GM18508 (cell line): ENCODE measurements at regions not wholly inside any gene's neighbourhood (a gene's known extent, or its start where the extent isn't known, plus 50 kb on each side); places are given as distances from the start of the nearest gene placed in this dataset.
"Not testable (repeated sequence)": the region's sequence is repeated elsewhere in the genome, so short reads cannot be mapped to it uniquely, and the experiment has no call there.

Experiments used
- ATAC-seq: cut with Tn5 transposase; IDR thresholded peaks from one replicate; pipeline ENCODE4 v1.9.1; 2021; ENCODE audit warnings: moderate number of reproducible peaks; ENCODE audit not compliant: insufficient read depth, unreplicated experiment

DNA sequence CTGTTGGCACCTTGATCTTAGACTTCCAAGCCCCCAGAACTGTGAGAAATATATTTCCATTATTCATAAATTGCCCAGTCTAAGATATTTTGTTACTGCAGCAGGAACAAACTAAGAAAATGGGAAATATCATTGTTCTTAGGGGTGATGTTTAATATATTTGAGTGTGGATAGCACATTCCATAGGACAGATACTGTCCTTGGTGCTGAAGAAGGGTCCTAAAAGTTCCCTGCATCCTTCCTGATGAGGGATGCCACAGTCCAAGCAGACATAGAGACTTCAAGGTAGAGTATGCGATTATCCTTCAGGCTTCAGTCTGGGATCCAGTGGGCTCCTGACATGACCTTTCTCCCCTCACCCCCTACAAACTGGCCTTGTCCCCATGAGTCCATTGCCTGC is 689.0 kb downstream of the TDRD15 start:
- no peak for ATAC-seq

GRCh38 chr2:21814588-21815149 is 690.9 kb downstream of the TDRD15 start:
- ATAC-seq: no peak

- no peak for ATAC-seq
These were observed 694.5 kb downstream of the TDRD15 start for GRCh38 chr2:21818212-21818795.

- ATAC-seq: no peak
These were observed 695.7 kb downstream of the TDRD15 start for GRCh38 chr2:21819454-21819853.

DNA sequence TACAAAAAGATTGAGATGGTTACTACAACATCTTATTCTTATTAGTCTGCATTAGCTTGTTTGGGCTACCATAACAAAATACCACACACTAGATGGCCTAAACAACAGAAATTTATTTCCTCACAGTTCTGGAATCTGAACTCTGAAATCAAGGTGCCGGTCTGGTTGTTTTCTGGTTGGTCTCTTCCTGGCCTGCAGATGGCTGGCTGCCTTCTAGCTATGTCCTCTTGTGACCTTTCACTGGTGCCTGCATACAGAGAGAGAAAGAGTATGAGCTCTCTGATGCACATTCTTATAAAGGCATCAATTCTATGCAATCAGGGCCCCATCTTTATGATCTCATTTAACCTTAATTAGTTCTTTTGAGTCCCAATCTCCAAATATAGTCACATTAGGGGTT is 696.5 kb downstream of the TDRD15 start:
- no peak for ATAC-seq

DNA sequence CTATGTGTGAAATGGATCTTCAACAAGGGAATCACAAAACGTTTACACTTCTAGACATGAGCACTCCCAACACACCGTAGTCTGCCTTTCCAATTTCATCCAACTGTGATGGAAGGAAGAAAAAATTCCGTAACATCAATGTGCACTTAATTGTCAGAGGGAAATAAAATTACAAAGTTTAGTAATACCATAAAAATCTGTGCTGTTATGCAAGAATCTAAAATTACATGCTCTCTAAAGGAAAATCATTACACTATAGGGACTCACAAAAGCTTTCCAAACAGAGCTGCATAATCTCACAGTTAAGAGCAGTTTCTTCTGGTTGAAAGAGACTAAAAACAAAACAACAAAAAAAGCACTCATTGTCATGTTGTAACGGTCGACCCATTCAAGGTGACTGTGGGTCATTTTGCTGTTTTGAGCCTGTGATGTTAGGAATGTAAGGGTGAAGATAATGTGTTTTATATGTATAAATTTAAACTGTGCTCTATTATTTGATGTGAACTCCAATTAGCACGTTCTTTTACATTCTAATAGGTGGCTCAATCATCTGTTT is 698.0 kb downstream of the TDRD15 start:
- no peak for ATAC-seq

DNA sequence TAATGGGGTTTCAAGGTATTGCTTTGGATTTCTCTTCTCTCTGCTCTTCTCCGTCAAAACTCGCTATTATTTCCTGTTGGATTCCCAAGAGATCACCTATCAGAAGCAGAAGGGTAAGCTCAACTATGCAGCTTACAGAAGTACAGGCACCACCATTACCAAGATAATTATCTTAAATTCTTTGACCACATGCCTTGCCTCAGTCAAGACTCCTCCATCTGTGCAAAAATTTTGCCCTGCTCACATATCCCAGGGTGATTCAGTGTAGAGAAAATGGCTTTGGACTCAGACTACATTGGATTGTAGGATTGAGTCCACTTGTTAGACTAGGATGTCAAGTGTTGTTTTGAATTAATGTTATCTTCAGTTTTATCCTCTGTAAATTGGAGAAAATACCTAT is 698.7 kb downstream of the TDRD15 start:
- no peak for ATAC-seq

DNA sequence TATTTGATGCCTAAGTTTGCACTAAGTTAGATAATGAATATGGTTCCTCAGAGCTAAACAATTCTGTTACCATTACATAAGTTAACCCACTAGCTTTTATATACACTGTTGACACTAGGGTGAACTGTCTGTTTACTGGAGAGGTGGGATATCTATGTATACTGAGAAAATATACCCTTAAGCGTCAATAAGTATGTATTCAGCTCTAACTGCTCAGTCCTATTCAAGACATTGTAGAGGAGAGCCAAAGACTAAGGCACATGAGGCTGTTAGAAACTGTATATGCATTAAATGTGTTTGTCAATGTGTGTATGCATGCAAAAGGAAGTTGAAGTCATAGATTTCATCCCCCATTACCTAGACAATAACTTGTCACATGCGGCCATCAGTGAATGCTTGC is 710.0 kb downstream of the TDRD15 start:
- no peak for ATAC-seq

DNA sequence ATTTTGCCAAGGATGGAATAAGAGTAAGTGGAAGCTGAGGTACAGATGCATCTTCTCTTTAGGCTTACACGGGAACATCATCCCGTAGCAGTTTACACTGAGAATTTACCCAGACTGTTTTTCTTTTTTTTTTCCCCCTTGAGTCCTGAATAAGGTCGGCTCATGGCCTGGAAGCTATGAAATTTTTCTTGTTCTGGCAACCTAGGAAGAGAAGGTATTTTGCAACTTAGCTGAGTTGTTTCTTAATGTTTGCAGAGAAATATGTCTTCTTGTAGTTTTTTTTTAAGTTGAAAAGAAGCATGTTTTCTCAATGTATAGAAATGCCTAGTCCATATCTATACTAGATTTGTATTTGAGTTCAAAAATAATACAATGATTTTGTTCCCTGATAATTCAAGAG is 712.5 kb downstream of the TDRD15 start:
- no peak for ATAC-seq

DNA sequence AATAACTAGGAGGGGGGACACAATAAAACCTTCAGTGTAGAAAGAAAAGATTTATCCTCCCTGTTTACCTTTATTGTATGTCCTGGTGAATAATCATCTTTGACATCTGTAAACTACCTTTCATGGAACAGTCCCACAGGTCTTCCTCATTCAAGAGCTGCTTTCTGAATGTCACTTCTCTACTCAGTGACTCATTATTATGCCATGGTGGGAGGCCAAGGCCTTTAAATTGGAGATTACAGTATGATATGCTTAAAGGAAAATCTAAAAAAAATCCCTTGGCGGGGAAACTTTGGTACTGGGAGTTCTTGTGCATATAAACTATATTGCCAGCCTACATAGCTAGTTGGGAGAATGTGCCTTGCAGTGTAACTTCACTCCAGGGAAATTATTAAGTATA is 713.0 kb downstream of the TDRD15 start:
- no peak for ATAC-seq

DNA sequence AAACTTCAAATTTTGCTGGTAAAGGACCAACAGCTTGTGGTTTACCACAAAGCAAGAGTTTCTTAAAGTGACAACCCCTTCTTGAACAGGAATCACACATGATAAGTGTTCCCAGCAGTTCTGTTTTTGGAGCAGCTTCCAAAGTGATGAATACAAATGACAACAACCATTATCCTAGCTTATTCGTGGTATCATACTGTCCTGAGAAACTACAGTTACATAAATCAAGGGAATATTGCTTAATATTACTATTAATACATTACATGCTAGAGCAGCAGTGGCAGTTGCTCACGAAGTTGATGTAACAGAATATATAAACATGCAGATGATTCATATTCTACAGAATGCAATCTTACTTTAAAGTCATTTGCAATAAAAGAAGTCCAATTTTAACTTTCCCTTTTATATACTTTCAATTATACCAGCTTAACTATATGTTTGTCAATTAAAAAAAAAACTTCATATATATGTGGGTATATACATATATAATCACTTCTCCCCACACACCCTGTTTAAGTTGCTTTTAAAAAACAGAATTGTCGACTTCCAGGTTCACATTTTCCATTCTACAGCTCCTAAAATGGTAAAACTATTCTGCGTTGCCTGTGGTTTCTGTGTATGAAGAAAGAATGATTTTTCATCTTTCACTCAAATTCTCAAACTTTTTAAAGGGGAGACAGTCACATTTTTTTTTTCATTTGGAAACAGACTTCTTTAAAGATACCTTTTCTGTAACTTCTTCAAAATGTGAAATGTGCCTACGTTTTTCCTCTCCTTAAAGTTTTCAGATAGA is 713.6 kb downstream of the TDRD15 start:
- ATAC-seq: no peak

DNA sequence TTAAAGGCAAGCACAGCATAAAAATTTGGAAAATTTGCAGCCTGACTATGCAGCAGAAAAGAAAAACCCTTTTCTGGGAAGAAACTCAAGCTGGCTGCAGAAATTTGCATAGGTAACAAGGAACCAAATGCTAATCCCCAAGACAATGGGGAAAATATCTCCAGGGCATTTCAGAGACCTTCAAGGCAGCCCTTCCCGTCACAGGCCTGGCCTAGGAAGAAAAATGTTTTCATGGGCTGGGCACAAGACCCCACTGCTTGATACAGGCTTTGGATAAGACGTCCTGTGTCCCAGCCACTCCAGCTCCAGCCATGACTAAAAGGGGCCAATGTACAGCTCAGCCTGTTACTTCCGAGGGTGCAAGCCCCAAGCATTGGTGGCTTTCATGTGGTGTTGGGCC is 717.6 kb downstream of the TDRD15 start:
- ATAC-seq: no peak

GRCh38 chr2:21850367-21850766 is 726.6 kb downstream of the TDRD15 start:
- not testable (repeated sequence) for ATAC-seq

GRCh38 chr2:21854938-21855337 is 731.2 kb downstream of the TDRD15 start:
- ATAC-seq: no peak

DNA sequence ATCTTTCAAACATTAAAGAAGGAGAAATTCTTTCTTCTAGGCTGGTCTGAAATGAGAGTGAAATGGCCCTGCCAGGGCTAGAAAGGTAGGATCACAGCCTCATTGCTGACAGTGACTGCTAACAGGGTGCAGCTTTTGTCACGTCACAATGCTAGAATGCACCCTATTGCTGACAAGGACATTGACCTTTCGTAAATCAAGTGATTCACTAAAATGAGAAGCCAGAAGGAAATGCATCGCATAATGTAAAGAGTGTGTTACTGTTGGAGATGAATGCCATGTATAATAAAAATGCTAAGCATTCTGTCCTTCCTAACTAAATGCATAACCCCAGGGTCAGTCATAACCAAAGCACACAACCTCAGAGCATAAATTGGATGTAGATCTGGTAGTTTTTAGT is 732.9 kb downstream of the TDRD15 start:
- ATAC-seq: no peak

DNA sequence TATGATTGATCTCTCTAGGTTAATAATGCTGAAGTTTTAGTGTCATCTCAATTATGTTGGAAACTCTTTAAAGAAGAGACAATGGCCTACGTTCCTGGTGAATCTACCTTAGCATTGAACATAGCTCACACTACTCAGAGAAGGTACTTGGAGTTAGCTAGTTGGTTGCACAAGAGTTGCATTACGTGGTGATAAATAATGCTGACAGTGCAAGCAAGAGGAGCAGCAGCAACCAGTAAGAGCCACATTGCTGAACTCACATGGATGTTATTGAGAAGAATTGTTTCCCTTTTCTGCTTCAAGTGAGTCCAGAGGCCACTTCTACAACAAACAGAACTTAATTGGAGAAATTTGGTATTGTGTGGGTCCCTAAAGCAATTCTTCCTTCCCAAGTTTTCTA is 737.1 kb downstream of the TDRD15 start:
- ATAC-seq: no peak

- ATAC-seq: no peak
These were observed 742.5 kb downstream of the TDRD15 start for GRCh38 chr2:21866316-21866715.

DNA sequence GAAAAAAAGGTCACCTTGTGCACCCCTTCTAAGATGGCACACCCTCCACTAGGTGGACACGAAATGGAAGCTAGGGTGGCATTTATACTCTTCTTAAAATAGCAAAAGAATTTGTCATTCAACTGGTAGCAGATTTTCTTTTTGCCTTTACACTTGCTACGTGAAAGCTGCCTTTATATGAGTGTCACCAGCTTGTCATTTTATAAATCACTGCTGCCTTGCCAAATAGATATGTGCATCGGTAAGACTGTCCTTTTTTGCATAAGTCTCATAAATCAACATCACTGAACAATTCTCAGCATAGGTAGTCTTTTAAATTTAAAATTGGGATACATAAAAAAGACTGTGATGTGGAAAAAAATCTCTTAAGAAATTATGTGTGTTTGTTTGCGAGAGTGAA is 764.1 kb downstream of the TDRD15 start:
- ATAC-seq: no peak

DNA sequence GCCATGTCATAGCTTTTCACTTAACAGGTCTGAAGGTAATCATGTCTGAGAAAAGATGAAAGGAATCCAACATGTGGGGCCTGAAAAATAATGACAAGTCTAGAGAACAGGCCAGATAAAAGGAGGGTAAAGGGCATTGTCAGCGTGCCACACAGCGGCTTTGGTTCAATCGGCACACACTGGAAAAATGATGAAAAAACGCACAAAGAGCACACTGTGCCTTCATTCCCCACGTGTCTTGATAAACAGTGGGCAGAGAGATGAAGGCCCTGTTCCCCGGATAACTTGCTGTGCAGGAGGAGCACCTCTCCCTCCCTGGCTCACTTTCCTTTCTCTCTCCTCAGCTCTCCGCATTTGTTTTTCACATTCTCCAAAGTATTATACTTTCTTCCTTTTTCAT is 766.3 kb downstream of the TDRD15 start:
- ATAC-seq: no peak

DNA sequence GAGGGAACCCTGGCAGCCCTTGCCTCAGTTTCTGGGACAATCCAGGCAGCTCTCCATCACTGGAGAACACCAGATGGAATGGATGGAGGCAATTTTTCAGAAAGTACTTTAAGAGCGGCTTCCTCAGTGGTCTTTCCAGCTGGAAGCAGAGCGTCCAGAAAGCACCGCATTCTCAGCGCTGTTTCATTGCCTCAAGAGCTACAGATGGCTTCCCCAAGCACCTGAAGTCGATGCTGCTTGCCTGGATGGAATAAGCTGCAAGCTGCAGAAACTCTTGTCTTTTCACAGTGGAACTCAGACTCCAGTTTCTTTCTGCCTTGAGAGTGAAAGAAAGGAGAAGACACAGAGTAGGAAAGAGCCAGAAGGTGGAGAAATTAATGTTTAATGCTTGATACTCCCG is 766.9 kb downstream of the TDRD15 start:
- ATAC-seq: no peak

DNA sequence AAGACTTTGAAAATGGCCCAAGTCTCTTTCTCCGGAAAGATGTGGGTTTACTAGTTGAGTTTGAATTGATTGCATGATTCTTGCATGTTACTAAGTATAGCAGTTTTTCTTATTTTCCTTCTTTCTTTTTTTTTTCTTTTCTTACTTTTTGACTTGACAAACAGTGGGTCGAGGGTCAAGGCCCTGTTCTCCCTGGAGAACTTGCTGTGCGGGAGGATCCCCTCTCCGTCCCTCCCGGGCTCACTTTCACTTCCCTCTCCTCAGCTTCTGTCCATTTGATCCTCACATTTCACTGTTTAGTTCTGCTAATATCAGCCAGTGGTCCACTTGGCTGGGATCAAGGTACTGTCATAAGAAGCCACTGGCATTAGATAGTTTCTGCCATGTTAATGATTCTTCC is 767.4 kb downstream of the TDRD15 start:
- no peak for ATAC-seq

- no peak for ATAC-seq
These were observed 768.4 kb downstream of the TDRD15 start for GRCh38 chr2:21892140-21892539.
